ENCODE measurements at regions not wholly inside any gene's neighbourhood (a gene's known extent, or its start where the extent isn't known, plus 50 kb on each side); places are given as distances from the start of the nearest gene placed in this dataset.

DNA sequence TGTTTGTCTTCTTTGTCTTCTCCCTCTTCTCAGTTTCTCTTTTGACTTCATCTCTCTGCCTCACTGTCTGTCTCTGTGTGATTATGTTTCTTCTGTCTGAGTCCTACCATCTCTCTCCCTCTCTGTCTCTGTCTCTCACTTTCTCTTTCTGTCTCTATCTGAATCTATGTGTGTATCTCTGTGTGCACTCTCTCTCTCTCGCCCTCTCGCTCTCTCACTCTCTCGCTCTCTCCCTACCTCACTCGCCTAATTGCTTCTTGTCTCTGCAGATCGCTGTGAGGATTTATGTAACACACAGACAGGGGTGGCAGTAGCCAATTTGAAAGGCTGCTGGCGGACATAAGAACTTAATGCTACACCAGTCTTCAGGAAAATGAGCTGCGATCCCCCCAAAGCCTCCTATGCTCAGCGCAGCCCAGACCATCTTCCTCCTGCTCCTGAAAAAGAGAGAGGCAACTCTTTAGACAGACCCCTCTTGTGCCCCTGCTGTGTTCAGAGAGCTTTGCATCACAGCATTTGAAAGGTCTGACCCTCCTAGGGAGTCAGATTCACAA lies 140.9 kb downstream of the CCT6B start:
- DNase-seq (no peak), ATAC-seq (no peak)
- Histone ChIP-seq H3K4me1 (ENCODE audit: low read depth) (no peaks in the 10 kb centered on the region), H3K9me3 (no peaks in the 10 kb centered on the region), H3K36me3 (ENCODE audit: low read depth) (no peaks in the 10 kb centered on the region), H3K4me3 (no peak overlapping the region)
- no peak for TF ChIP-seq CTCF (IDR thresholded peaks at IDR 0.05)
- intact Hi-C loops (cut with DNase I, micrococcal nuclease): no loop called here

- Histone ChIP-seq H3K36me3 (ENCODE audit: low read depth) (no peaks in the 10 kb centered on the region), H3K4me1 (ENCODE audit: low read depth) (no peaks in the 10 kb centered on the region), H3K4me3 (no peak overlapping the region), H3K9me3 (no peaks in the 10 kb centered on the region)
- ATAC-seq (no peak), DNase-seq (no peak)
- TF ChIP-seq CTCF (IDR thresholded peaks at IDR 0.05): no peak
- intact Hi-C loops (cut with DNase I, micrococcal nuclease): no loop called here
Measured at GRCh38 chr17:34817252-34818035, 143.8 kb downstream of the CCT6B start.

- DNase-seq: no peak
- ATAC-seq: no peak
- H3K4me1 ChIP-seq (ENCODE audit: low read depth): no peaks in the 10 kb centered on the region
Measured at GRCh38 chr17:34816848-34817247, 144.4 kb downstream of the CCT6B start.

DNA sequence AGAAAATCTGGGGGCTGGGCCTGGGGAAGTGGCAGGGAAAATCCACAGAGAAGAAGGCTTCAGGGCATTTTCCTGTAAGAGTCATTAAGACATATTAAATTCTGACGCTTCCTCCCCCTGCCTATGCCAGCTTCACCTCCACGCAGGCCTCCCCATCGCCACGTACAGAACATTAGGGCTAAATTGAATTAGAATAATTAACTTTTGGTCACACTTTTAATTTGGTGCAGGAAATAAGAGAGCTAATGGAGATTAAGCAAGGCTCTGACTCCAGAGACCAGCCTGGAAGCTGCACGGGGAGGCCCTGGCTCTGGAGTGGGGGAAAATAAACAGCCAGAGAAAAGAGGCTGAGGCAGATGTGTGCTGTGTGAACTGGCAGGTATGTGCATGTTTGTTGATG lies 148.0 kb downstream of the CCT6B start:
- Histone ChIP-seq H3K9me3 (no peaks in the 10 kb centered on the region), H3K4me1 (ENCODE audit: low read depth) (no peaks in the 10 kb centered on the region), H3K36me3 (ENCODE audit: low read depth) (no peaks in the 10 kb centered on the region), H3K4me3 (no peak overlapping the region)
- ATAC-seq (no peak), DNase-seq (no peak)
- intact Hi-C loops (cut with DNase I, micrococcal nuclease): no loop called here
- TF ChIP-seq CTCF (IDR thresholded peaks at IDR 0.05): no peak

More at GRCh38 chr17:34816848-34817247, 144.4 kb downstream of the CCT6B start:
- no peak overlapping the region for H3K4me3 ChIP-seq
- no peaks in the 10 kb centered on the region for H3K9me3 ChIP-seq
- TF ChIP-seq CTCF (IDR thresholded peaks at IDR 0.05): no peak
- intact Hi-C loops (cut with DNase I, micrococcal nuclease): no loop called here
- H3K36me3 ChIP-seq (ENCODE audit: low read depth): no peaks in the 10 kb centered on the region

- Histone ChIP-seq H3K36me3 (ENCODE audit: low read depth) (no peaks in the 10 kb centered on the region), H3K4me1 (ENCODE audit: low read depth) (no peaks in the 10 kb centered on the region), H3K9me3 (no peaks in the 10 kb centered on the region), H3K4me3 (no peak overlapping the region)
- no peak for TF ChIP-seq CTCF (IDR thresholded peaks at IDR 0.05)
- no peak for DNase-seq
- ATAC-seq: no peak
- intact Hi-C loops (cut with DNase I, micrococcal nuclease): no loop called here
Measured at GRCh38 chr17:34811561-34811960, 149.7 kb downstream of the CCT6B start.
